ENCODE measurements at regions not wholly inside any gene's neighbourhood (a gene's known extent, or its start where the extent isn't known, plus 50 kb on each side); places are given as distances from the start of the nearest gene placed in this dataset.
"Not testable (repeated sequence)": the region's sequence is repeated elsewhere in the genome, so short reads cannot be mapped to it uniquely, and the experiment has no call there.

- DNase-seq = no peak
Measured at GRCh38 chr4:184335520-184335919, 117.8 kb upstream of the ENPP6 start.

GRCh38 chr4:184333446-184333845, 115.8 kb upstream of the ENPP6 start:
- DNase-seq = not testable (repeated sequence)

- no peak for DNase-seq
Measured at GRCh38 chr4:184331268-184331995, 113.8 kb upstream of the ENPP6 start.

DNA sequence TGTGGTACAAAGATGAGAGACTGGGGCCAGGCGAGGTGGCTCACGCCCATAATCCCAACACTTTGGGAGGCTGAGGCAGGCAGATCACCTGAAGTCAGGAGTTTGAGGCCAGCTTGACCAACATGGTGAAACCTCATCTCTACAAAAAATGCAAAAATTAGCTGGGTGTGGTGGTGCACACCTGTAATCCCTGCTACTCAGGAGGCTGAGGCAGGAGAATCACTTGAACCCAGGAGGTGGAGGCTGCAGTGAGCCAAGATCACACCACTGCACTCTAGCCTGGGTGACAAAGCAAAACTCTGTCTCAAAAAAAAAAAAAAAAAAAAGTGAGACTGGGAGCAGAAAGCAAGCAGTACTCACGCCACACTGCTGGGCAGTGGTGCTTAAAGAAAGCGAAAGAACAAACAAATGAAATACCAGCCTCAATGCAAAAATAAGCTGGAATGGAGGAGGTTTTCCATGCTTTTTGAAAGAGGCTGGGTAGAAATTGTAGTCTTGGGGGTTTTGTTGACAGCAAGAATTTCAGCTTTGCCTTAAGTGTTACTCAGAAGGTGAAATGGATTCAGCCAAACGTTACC, 112.9 kb upstream of the ENPP6 start:
- DNase-seq = not testable (repeated sequence)

DNA sequence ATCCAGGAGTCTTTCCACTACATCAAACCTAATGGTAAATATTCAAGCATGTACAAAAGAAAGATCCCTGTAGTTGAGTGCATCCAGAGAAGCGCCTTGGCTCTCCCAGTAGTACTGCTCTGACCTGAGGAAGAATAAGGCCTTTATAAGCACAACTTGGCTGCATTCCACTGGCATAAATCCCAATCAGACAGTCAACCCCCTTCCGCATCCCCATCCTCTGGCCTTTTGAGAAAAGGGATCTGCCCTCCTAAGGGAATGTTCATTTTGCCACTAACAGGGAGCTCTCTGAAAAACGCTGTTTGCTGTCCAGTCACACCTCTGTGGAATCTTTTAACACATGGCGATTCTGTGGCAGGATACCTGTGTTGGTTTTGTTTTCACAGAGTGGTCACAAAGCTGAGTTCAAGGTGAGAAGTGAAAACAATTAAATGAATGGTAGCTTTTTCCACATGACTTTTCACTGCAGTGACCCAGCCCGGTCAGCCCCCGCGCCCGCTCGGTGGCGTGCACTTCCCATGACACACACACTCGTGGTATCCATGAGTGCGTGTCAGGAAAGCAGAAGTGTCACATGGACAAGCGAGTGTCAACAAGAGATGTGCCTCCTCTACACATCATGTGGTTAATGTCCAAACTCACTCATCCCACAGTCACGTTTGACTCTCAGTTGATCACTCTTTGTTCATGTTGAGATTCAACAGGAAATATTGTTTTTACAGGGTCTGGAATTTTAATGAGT, 112.2 kb upstream of the ENPP6 start:
- DNase-seq = no peak

DNA sequence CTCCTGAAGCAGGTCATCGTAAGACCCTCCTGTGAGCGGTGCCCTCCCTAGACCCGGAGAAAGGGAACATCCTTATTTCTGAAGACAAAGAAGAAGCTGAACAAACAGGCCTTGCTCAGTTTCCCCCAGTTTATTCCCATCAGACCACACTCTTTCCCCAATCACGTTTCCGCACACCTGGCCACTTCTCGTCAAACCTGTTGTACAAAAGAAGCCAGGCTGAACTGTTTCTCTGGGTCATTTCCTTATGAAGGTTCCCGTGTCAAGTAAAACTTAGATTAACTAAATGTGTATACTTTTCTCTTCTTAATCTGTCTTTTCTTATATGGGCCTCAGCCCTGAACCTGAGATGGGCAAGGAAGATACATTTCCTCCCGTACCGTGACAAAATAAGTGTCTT, 111.6 kb upstream of the ENPP6 start:
- DNase-seq = no peak

DNA sequence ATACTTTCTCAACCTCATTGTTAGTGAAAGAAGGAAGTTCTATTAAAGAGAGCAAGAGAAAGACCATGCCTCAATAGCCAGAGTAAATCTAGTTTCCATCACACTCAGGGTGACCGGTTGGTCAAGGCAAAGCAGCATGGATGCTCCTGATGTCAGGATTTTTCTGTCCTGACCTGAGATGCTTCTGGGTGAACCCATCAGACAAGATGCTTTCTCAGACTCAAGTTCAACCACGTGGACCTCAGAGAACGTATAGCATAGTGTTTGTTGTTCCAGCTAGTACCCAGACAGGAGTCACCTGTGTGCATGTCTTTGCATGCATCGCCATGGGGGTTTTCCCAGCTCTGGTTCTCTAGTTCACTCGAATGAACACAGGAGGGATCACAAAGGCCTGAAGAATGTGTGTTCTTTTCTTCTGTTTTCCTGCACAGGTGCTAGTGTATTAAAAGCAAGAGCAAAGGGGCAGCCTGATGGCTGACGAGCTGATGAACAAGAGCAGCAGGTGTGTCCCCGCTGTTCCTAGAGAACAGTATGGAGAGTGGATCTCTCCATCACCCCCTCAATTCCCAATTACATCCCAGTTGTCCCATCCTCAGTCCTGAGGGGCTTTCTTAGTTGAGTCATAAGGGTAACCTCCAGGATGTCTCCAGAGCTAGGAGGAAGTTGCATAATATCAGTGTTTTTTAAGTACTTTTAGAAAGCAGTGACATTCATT, 110.5 kb upstream of the ENPP6 start:
- DNase-seq = peak in 1 of 2 experiments; percentile 19

DNA sequence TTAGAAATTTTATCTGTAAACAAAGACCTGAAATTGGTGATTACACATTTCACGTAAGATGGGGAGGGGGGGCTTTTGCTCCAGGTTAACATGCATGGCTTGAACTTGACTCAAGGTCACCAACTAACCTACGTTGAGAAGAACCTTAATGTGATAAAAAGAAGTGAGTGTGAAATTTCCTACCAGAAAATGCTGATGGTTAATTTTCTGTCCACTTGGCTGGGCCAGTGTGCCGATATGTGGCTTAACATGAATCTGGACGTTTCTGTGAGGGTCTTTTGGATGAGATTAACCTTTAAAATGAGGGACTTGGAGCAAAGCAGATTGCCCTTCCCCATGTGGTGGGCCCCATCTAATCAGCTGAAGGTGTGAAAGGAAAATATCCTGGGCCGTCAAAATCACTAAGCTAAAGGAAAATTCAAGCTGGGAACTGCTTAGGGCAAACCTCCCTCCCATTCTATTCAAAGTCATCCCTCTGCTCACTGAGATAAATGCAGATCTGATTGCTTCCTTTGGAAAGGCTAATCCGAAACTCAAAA, 107.3 kb upstream of the ENPP6 start:
- DNase-seq = no peak

GRCh38 chr4:184322328-184323025, 104.8 kb upstream of the ENPP6 start:
- DNase-seq = no peak

- DNase-seq = no peak
Measured at GRCh38 chr4:184320631-184321030, 103.0 kb upstream of the ENPP6 start.

GRCh38 chr4:184318852-184319251, 101.2 kb upstream of the ENPP6 start:
- no peak for DNase-seq

DNA sequence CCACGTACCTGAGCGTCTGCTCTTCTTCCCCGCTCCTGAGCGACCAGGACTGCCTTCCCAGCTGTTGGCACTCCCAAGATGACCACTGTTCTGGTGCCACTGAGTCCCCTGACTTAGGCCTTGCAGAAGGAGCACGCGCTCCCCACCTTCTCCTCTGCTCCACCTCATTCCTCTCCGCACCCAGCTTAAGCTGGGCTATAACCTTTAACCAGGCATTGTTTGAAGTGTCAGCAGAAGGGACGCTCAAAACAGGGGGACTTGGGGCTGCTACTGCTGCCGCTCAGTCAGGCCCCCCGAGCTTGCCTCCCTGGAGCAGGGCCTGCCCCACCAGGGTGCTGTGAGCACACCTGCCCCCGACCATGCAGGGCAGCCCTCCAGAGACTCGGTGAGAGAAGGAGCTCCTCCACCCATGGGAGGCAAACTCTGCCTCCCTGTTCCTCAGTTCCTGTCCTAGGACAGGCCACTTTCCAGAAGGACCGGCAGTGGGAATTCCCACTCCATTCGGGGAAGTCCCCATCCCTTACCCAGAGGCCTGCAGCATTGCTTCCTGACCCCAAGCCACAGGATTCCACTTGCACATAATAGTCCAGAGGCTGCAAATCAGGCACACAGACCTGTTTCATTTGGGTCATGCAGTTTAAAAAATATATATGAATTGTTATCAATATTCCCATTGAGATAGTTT, 99.7 kb upstream of the ENPP6 start:
- DNase-seq = no peak

- no peak for DNase-seq
Measured at GRCh38 chr4:184316821-184317220, 99.1 kb upstream of the ENPP6 start.

DNA sequence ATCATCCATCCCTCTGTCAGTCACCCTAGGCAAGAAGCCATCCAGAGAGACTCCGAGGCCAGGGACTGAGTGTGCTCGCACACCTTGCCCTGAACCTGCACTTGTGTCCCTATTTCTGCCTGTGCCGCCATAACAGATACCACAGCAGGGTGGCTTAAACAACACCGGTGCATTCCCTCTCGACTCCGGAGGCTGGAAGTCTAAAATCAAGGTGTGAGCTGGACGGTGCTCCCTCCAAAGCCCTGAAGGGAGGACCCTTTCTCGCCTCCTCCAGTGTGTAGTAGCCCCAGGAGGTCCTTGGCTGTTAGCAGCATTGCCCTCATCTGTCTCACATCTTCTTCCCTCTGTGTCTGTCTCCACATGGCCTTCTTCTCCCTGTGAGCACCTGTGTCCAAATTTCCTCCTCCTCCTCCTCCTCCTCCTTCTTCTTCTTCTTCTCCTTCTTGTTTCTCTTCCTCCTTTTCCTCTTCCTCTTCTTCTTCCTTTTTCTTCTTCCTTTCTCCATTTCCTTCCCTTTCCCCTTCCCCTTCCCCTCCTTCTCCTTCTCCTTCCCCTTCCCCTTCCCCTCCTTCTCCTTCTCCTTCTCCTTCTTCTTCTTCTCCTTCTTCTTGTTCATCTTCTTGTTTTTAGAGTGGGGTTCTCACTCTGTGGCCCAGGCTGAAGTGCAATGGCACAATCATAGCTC, 98.1 kb upstream of the ENPP6 start:
- DNase-seq = no peak

DNA sequence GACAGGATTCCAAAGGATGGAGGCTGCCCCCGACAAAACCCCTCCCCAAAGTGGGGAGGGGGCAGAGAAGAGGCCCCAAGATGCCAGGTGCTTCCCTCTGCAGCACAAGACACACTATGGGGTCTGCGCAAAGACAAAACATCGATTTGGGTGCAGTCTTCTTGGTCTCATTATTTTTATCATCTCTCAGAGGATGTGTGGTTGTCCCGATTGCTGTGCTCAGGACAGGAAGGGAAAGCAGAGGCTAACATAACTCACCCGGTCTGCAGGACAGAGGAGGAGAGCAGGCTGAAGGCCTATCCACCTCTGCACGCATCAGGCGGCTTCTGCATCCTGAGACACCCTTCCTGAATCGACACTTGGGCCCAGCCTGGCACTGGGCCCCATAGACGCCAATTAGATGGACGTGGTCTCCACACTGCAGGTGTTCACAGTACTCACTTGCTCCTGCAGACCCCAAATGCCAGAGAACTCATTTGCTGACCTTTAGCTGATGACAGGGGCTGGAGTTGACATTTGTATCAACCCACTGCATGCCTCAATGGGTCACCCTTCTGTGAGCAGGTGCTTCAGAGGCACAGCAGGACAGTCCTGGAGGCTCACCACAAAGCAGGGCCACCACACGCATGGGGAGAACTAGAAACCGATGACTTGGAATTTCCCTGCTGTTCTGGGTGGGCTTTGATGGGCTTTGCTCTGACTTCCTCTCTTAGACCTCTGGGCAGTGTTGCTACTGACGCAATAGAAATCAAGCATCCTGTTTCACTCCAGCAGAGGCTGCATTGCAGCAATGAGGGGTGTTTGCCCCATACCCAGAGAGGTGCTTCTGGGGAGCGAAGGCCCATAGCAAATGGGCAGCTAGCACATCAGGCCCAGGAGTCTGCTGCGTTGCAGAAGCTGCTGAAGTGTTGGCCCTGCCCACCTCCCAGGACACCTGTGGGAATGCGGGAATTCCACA, 96.3 kb upstream of the ENPP6 start:
- DNase-seq = no peak

- DNase-seq = no peak
Measured at GRCh38 chr4:184313058-184313581, 95.4 kb upstream of the ENPP6 start.

DNA sequence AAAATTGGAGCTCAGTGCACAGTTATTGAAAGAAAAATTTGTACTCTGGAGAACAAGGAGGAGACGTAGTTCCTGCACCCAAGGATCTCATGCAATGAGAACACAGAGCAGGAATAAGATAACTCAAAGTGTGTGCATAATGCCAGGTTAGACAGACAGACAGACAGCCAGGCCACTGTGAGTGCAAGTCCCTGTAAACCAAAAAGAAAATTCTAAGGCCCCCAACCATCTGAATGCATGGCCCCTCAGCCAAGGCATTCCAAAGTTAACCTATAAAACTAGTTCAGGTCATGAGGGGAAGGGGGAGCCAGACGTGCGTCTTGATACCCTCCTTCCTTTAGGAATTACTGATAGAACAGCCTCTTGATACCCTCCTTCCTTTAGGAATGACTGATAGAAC, 94.5 kb upstream of the ENPP6 start:
- no peak for DNase-seq

DNA sequence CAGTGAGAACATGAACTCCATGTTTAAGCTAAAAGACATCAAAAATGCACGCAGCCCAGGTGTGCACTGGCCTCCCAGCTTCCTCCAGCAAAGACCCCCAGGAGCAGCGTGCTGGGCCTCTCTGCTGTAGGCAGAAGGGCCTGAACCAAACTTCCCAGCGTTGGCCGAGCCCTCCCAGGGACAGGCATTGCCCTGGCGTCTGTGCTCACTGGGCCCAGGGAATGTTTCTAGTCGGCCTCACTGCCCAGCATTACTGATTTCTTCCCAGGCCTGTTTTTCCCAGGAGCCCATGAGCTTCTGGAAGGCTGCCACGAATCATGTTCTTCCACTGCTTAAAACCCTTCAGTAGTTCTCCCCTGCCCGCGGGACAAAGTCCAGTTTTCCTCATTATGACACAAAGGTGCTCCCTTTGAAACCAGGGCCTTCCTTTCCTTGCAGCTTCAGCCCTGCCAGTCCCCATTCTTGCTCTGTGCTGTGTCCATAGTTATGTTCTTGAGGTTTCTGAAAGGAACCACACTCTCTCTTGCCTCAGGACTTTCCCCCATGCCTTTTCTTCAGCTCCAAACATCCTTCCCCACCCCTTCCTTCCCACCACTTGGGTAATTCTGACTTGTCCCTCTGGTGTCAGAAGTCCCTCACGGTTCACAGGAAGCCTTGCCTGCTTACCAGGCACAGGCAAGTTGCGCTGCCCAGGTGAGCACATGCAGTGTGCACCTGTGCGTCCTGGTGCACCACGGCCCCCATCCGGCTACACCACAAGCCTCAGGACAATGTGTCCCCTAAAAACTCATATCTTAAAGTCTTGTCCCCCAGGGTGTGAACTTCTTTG, 93.4 kb upstream of the ENPP6 start:
- DNase-seq = no peak

DNA sequence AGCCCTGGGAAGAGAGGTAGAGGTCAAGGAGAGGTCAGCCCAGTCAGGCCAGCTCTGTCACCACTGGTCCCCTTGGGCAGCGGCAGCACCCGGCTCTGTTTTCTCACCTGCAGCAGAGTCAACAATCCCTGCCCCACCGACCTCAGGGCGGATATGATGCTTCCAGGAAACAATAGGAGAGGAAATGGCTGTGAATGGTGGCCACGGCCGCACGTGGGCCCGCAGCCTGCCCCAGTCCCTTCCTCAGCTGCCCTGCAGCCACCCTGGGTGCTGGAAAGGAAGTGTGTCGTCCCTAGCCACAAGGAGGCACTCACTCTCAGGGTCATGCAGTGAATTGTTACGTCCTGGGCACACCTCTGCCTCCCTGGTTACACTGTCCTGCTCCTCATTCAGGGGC, 92.5 kb upstream of the ENPP6 start:
- peak; percentile 9 to 20 for DNase-seq

Data from stimulated activated CD4-positive, alpha-beta T cell treated with anti-CD3 and anti-CD28 coated beads, Interleukin-4, amount 100 ng/mL, for 4 hours (primary cell).